ENCODE measurements at regions not wholly inside any gene's neighbourhood (a gene's known extent, or its start where the extent isn't known, plus 50 kb on each side); places are given as distances from the start of the nearest gene placed in this dataset.

- no peak for FAIRE-seq
- dilution Hi-C loops (cut with MboI; ENCODE audit: extremely low pct_ligation_motif_present, low sequenced_read_pairs) (no loop called here), intact Hi-C loops (cut with micrococcal nuclease) (no loop called here)
- Histone ChIP-seq H3K79me2 (ENCODE audit: control insufficient read depth, insufficient read depth, low read length) (no peaks in the 10 kb centered on the region), H3K9ac (replicated peaks; ENCODE audit: extremely low read depth, insufficient read depth, low read length) (no peak overlapping the region), H3K4me2 (ENCODE audit: insufficient read depth, low read length) (no peak overlapping the region), H3K36me3 (ENCODE audit: control insufficient read depth in 2 of 2, extremely low read depth in 1 of 2, insufficient read depth in 2 of 2, low read length in 2 of 2) (no peaks in the 10 kb centered on the region), H3K4me3 (replicated peaks in 1 of 3; ENCODE audit: insufficient read depth in 1 of 3, low read depth in 1 of 3, low read length in 3 of 3) (no peak overlapping the region), H4K20me1 (replicated peaks; ENCODE audit: control insufficient read depth, extremely low read depth, insufficient read depth, low read length) (no peaks in the 10 kb centered on the region), H3K4me1 (ENCODE audit: control insufficient read depth, extremely low read depth, insufficient read depth, low read length) (no peaks in the 10 kb centered on the region), H3K27me3 (ENCODE audit: control insufficient read depth in 2 of 2, insufficient read depth in 2 of 2, low read length in 2 of 2) (no peaks in the 10 kb centered on the region), H3K9me3 (replicated peaks; ENCODE audit: control insufficient read depth, insufficient read depth, low read length) (no peaks in the 10 kb centered on the region), H3K27ac (ENCODE audit: insufficient read depth, low read depth, low read length) (no peak overlapping the region), H3K9me1 (replicated peaks; ENCODE audit: control insufficient read depth, extremely low read depth, insufficient read depth, low read length) (no peaks in the 10 kb centered on the region), H2AFZ (ENCODE audit: low read depth, low read length) (no peak overlapping the region)
- BruUV-seq (replicated peaks), result no TSS peak
- ChIA-PET CTCF (interaction anchor here (1.0 to 2.0 kb wide), 3 partner anchors 9 to 25 kb away, joined by 3 to 8 read pairs (median 4); no protein-coding TSS in a partner anchor), POLR2A (no interaction called here)
- TF ChIP-seq FOS (IDR thresholded peaks at IDR 0.05; ENCODE audit: borderline replicate concordance, insufficient read depth, low read length) (no peak), POLR2A (IDR thresholded peaks at IDR 0.05; ENCODE audit: low read depth, low read length) (no peak), MYC (IDR thresholded peaks at IDR 0.05; ENCODE audit: low read depth, low read length) (no peak), CTCF (IDR thresholded peaks at IDR 0.05; ENCODE audit: extremely low read depth in 1 of 2, insufficient read depth in 1 of 2, low read depth in 1 of 2, low read length in 2 of 2) (no peak), GATA2 (IDR thresholded peaks at IDR 0.05; ENCODE audit: insufficient read depth, insufficient read length, low read depth, low read length) (no peak), POLR2AphosphoS5 (IDR thresholded peaks at IDR 0.05; ENCODE audit: insufficient read depth, low read depth, low read length) (no peak), JUN (IDR thresholded peaks at IDR 0.05; ENCODE audit: borderline replicate concordance, insufficient read depth, insufficient read length, low read depth) (no peak), MAX (IDR thresholded peaks at IDR 0.05; ENCODE audit: insufficient read depth, insufficient read length) (no peak), EZH2 (IDR thresholded peaks at IDR 0.05; ENCODE audit: borderline replicate concordance, low read depth, low read length, severe bottlenecking) (no peak)
- no peak for DNase-seq (ENCODE audit: low read depth, low spot score)
These were observed 55.2 kb upstream of the PSD2 start for GRCh38 chr5:139740138-139740991.
